HepG2 (cell line): ENCODE measurements at regions not wholly inside any gene's neighbourhood (a gene's known extent, or its start where the extent isn't known, plus 50 kb on each side); places are given as distances from the start of the nearest gene placed in this dataset.

Experiments
- ATAC-seq: fragments of 200-7000 bp; cut with Tn5 transposase; 3 replicates; pipeline ENCODE4 v1.9.1; 2020; ENCODE audit warnings: mild to moderate bottlenecking, moderate library complexity
- BruUV-seq: library from RNA; stranded (reverse); fragments of 400-500 nt; replicated peaks from 2 replicates; lab custom pipeline; 2021; lab: Mats Ljungman, UMichigan
- CTCF ChIA-PET: fragments of 300-600 bp; formaldehyde crosslinking; extraction: SDS; loops from one replicate; lab custom pipeline; 2021; ENCODE audit warnings: low total read pairs, inconsistent platforms, low intra/inter-chr PET ratio; lab: Yijun Ruan, JAX
- POLR2A ChIA-PET: fragments of 350-600 bp; sonication (Branson Sonifier 250); formaldehyde crosslinking; loops from one replicate; lab custom pipeline; 2020; ENCODE audit warnings: antibody characterized with exemption, inconsistent platforms; lab: Yijun Ruan, JAX
- DNase-seq: peaks from one replicate; pipeline ENCODE4 v3.0.0-alpha.2; 2015; ENCODE audit warnings: low spot score
- FAIRE-seq: peaks from 3 replicates; lab custom pipeline; 2011; peaks lifted over from hg19 to GRCh38; lab: Jason Lieb, UNC
- H2AFZ ChIP-seq: one replicate; pipeline ENCODE4 v1.6.1; 2011; ENCODE audit warnings: low read length, inconsistent platforms
- H3K27ac ChIP-seq: fragments of 300-600 bp; 3 replicates; pipeline ENCODE4 v1.8.0; 2011; ENCODE audit warnings: mixed run types, mild to moderate bottlenecking, mixed read lengths, low read length, inconsistent platforms; ENCODE audit not compliant: insufficient read depth; ENCODE audit errors: extremely low read length
- H3K27me3 ChIP-seq, 2 experiments: fragments of 200-600 bp in 1 of 2; 2 replicates in 1 of 2; 3 replicates in 1 of 2; pipeline versions ENCODE4 v1.6.0 to v1.8.0; 2011; ENCODE audit warnings: low read length in 2 of 2, mild to moderate bottlenecking in 2 of 2, moderate library complexity in 2 of 2, inconsistent platforms in 1 of 2; ENCODE audit not compliant: insufficient read depth in 2 of 2, control insufficient read depth in 1 of 2
- H3K36me3 ChIP-seq, 2 experiments: fragments of 200-600 bp in 1 of 2; replicated peaks in 1 of 2; 2 replicates in 1 of 2; 3 replicates in 1 of 2; pipeline versions ENCODE4 v1.5.1 to v1.8.0; 2011; ENCODE audit warnings: low read length in 2 of 2, inconsistent platforms in 1 of 2; ENCODE audit not compliant: insufficient read depth in 2 of 2, control insufficient read depth in 1 of 2
- H3K4me1 ChIP-seq: 2 replicates; pipeline ENCODE4 v1.5.1; 2012; ENCODE audit warnings: low read length, inconsistent platforms; ENCODE audit not compliant: insufficient read depth
- H3K4me2 ChIP-seq: 2 replicates; pipeline ENCODE4 v1.6.0; 2011; ENCODE audit warnings: low read depth, low read length, inconsistent platforms
- H3K4me3 ChIP-seq, 3 experiments: fragments of 200-600 bp in 1 of 3; sonication (generic), shearing (Covaris generic) in 1 of 3; replicated peaks in 1 of 3; 2 replicates each; pipeline ENCODE4 v1.5.1; 2011 to 2016; ENCODE audit warnings: low read length in 3 of 3, inconsistent platforms in 2 of 3, low read depth in 2 of 3, mild to moderate bottlenecking in 2 of 3, control low read depth in 1 of 3, mixed read lengths in 1 of 3; ENCODE audit not compliant: insufficient read depth in 1 of 3
- H3K79me2 ChIP-seq: one replicate; pipeline ENCODE4 v1.6.1; 2011; ENCODE audit warnings: low read length, inconsistent platforms; ENCODE audit not compliant: insufficient read depth
- H3K9ac ChIP-seq: 2 replicates; pipeline ENCODE4 v1.6.0; 2011; ENCODE audit warnings: mild to moderate bottlenecking, low read depth, low read length, inconsistent platforms; ENCODE audit not compliant: insufficient read depth
- H3K9me3 ChIP-seq: 2 replicates; pipeline ENCODE4 v1.5.1; 2012; ENCODE audit warnings: mild to moderate bottlenecking, low read length
- H4K20me1 ChIP-seq: 2 replicates; pipeline ENCODE4 v1.6.0; 2011; ENCODE audit warnings: inconsistent platforms, mild to moderate bottlenecking, low read length, moderate library complexity; ENCODE audit not compliant: insufficient read depth
- CBX5 ChIP-seq: sonication (generic); formaldehyde crosslinking; IDR thresholded peaks from 2 replicates; pipeline ENCODE4 v1.4.0; 2020; ENCODE audit warnings: missing genetic modification reagents, borderline replicate concordance
- HNRNPLL ChIP-seq: fragments of 200-400 bp; formaldehyde crosslinking; IDR thresholded peaks from 2 replicates; pipeline ENCODE4 v1.6.1; 2017; ENCODE audit warnings: mild to moderate bottlenecking, low read depth, low read length; ENCODE audit not compliant: poor library complexity, severe bottlenecking
- NFE2L1 ChIP-seq: sonication (generic); formaldehyde crosslinking; IDR thresholded peaks from 2 replicates; pipeline ENCODE4 v1.4.0; 2020; ENCODE audit warnings: missing genetic modification reagents, mild to moderate bottlenecking, borderline replicate concordance
- RXRB ChIP-seq: IDR thresholded peaks from 2 replicates; pipeline ENCODE4 v1.6.1; 2016; ENCODE audit warnings: borderline replicate concordance, missing genetic modification reagents, missing compliant biosample characterization
- SMARCC2 ChIP-seq: fragments of 450-650 bp; IDR thresholded peaks from 2 replicates; pipeline ENCODE4 v1.6.1; 2017; ENCODE audit warnings: antibody characterized with exemption, mild to moderate bottlenecking
- ZBTB20 ChIP-seq: sonication (generic); formaldehyde crosslinking; IDR thresholded peaks from 2 replicates; pipeline ENCODE4 v1.8.1; 2023; ENCODE audit warnings: missing genetic modification reagents, low read depth, mild to moderate bottlenecking, borderline replicate concordance
- ZNF138 ChIP-seq: sonication (generic); formaldehyde crosslinking; IDR thresholded peaks from 2 replicates; pipeline ENCODE4 v1.5.0; 2020; ENCODE audit warnings: mild to moderate bottlenecking, low read depth, missing genetic modification reagents
- ZNF34 ChIP-seq: sonication (generic); formaldehyde crosslinking; IDR thresholded peaks from 2 replicates; pipeline ENCODE4 v1.4.0; 2020; ENCODE audit warnings: mild to moderate bottlenecking, missing genetic modification reagents, borderline replicate concordance
- WGBS: methylation state at CpG from one replicate; pipeline ENCODE4 v1.1.6; 2017; ENCODE audit warnings: low lambda C conversion rate; 5-methylcytosine and 5-hydroxymethylcytosine counted together
- in situ Hi-C: cut with HindIII; loops from 2 replicates; pipeline ENCODE4 v1.10.0; 2017; ENCODE audit warnings: low pct_unique_long_range_greater_than_20kb; ENCODE audit not compliant: extremely low pct_ligation_motif_present
- intact Hi-C: fragments of 100-400 bp; cut with micrococcal nuclease; formaldehyde crosslinking; loops from one replicate; pipeline ENCODE4 v1.10.0; 2022; ENCODE audit not compliant: unreplicated experiment
- TF ChIP-seq, protein P1 (sequence below): sonication (generic); formaldehyde crosslinking; IDR thresholded peaks from 2 replicates; pipeline ENCODE4 v1.8.1; 2022; ENCODE audit warnings: mild to moderate bottlenecking, missing genetic modification reagents
- TF ChIP-seq, protein P2 (sequence below): sonication (generic); formaldehyde crosslinking; IDR thresholded peaks from 2 replicates; pipeline ENCODE4 v1.5.1; 2020; ENCODE audit warnings: missing genetic modification reagents, mild to moderate bottlenecking, borderline replicate concordance

DNA sequence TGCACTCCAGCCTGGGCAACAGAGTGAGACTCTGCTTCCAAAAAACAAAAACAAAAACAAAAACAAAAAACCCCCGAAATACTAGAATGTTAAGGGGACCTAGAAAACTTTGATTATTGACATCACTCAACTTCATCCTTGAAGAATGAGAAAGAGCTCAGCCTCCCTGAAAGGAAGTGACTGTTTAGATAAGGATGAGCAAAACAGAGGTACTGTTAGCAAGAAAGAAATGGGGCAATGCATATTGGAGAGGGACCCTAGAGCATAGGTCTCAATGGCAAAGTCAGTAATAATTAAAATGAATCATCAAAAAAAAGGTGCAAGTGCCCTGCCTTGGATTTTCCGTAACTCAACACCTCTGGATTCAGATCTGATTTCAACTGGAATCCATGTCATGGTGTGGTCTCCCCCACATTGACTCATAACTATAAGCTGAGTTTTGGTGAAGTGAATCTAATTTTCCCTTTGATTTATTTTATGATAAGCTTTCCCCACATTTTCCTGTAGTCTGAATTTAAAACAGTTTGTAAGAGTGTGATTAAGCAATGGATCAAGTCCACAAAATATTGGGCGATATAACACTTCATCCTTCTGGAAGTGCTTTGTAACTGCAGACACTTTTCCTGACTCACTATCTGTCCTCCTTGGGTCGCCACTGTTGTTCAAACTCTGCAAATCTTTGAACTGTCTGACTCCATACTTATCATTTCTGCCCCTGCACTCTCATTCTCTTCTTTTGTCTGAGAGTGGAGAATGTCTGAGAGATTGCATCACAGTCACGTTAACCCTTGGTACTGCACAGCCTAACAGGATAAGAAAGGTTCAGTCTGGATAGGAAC, 224.8 kb upstream of the LYZL1 start (continued):
- TF ChIP-seq, protein P1, sequence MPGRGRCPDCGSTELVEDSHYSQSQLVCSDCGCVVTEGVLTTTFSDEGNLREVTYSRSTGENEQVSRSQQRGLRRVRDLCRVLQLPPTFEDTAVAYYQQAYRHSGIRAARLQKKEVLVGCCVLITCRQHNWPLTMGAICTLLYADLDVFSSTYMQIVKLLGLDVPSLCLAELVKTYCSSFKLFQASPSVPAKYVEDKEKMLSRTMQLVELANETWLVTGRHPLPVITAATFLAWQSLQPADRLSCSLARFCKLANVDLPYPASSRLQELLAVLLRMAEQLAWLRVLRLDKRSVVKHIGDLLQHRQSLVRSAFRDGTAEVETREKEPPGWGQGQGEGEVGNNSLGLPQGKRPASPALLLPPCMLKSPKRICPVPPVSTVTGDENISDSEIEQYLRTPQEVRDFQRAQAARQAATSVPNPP (CRISPR knock-in tag) = no peak

DNA sequence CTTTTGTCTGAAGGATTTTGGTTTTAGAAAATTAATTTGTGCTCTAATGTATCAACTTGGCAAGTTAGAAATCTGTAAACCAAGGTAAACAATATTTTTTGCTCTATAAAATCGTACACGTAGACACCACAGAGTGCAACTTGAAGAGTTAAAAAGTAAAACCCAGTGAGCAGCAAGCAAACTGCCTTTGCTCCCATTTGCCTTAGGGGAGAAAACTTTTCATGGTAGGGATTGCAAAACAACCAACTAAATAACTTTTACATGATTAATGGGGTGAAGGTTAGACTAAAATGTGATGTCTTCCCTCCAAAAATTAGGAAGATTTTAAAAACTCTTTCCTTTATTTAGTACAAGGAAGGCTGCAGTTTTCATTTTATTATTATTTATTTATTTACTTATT, 224.2 kb upstream of the LYZL1 start:
- no peak for ATAC-seq
- CTCF ChIA-PET = no interaction called here
- Histone ChIP-seq H2AFZ (no peak overlapping the region), H3K4me2 (no peak overlapping the region; the same call in 1 of the 2 replicates), H3K4me1 (peaks cover 21% of the 10 kb centered on the region), H3K9ac (no peak overlapping the region), H3K27ac (no peak overlapping the region), H3K27me3 (peaks cover 0 to 6% of the 10 kb centered on the region in 2 experiments; a peak in 1 of 5 replicates), H3K36me3 (no peaks in the 10 kb centered on the region), H3K79me2 (no peaks in the 10 kb centered on the region), H3K4me3 (no peak overlapping the region), H3K9me3 (no peaks in the 10 kb centered on the region), H4K20me1 (no peaks in the 10 kb centered on the region)
- in situ Hi-C loops = no loop called here
- POLR2A ChIA-PET = no interaction called here
- BruUV-seq = no TSS peak
- FAIRE-seq = no peak
- DNase-seq = no peak
- TF ChIP-seq NFE2L1 (CRISPR knock-in tag) (no peak), CBX5 (CRISPR knock-in tag) (no peak), ZBTB20 (CRISPR knock-in tag) (no peak), RXRB (CRISPR knock-in tag) (no peak), ZNF138 (CRISPR knock-in tag) (no peak), SMARCC2 (no peak), ZNF34 (CRISPR knock-in tag) (no peak), HNRNPLL (no peak)
- TF ChIP-seq, protein P2, sequence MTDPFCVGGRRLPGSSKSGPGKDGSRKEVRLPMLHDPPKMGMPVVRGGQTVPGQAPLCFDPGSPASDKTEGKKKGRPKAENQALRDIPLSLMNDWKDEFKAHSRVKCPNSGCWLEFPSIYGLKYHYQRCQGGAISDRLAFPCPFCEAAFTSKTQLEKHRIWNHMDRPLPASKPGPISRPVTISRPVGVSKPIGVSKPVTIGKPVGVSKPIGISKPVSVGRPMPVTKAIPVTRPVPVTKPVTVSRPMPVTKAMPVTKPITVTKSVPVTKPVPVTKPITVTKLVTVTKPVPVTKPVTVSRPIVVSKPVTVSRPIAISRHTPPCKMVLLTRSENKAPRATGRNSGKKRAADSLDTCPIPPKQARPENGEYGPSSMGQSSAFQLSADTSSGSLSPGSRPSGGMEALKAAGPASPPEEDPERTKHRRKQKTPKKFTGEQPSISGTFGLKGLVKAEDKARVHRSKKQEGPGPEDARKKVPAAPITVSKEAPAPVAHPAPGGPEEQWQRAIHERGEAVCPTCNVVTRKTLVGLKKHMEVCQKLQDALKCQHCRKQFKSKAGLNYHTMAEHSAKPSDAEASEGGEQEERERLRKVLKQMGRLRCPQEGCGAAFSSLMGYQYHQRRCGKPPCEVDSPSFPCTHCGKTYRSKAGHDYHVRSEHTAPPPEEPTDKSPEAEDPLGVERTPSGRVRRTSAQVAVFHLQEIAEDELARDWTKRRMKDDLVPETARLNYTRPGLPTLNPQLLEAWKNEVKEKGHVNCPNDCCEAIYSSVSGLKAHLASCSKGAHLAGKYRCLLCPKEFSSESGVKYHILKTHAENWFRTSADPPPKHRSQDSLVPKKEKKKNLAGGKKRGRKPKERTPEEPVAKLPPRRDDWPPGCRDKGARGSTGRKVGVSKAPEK = no peak
- intact Hi-C loops = no loop called here
- WGBS = 20% methylated on average over 2 of the region's 2 CpGs
